ENCODE measurements at regions not wholly inside any gene's neighbourhood (a gene's known extent, or its start where the extent isn't known, plus 50 kb on each side); places are given as distances from the start of the nearest gene placed in this dataset.

GRCh38 chr6:87903323-87903722 is 144.3 kb upstream of the SPACA1 start:
- ATAC-seq, result no peak
- WGBS, 2 donors, result 74 to 76% methylated on average over 12 of the region's 12 CpGs
- intact Hi-C loops (cut with DNase I), result no loop called here

DNA sequence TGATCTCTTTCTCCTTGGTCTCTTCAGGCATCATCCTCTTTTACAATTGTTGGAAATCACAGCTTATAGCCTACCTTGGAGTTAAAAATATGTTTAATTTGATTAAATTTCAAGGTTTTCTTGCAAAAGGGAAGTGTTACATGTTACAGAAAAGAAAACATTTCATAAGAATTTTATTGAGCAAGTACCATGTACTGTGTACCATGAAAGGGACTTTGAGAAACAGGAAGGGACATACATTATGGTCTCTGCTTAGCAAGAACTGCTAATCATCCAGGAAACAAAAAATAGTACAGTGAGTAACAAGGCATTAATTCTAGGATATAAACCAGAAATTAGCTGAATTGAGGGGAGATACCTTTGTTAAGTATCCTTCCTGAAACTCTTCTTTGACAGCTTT is 145.3 kb upstream of the SPACA1 start:
- no peak overlapping the region for H3K4me3 ChIP-seq
- no peaks in the 10 kb centered on the region for H3K4me1 ChIP-seq
- no peak overlapping the region for H3K27ac ChIP-seq
- TF ChIP-seq CTCF (IDR thresholded peaks at IDR 0.05), result no peak
- no peak for TF ChIP-seq POLR2A (IDR thresholded peaks at IDR 0.05)
- DNase-seq (no peak), ATAC-seq (no peak)
- no peaks in the 10 kb centered on the region for H3K27me3 ChIP-seq
- H3K36me3 ChIP-seq (replicated peaks in 1 of 2; ENCODE audit: insufficient read depth in 1 of 2, low read depth in 2 of 2), result no peaks in the 10 kb centered on the region
- intact Hi-C loops (cut with DNase I), result no loop called here
- no peaks in the 10 kb centered on the region for H3K9me3 ChIP-seq

More at GRCh38 chr6:87903323-87903722, 144.3 kb upstream of the SPACA1 start:
- H3K27ac ChIP-seq, result no peak overlapping the region
- no peaks in the 10 kb centered on the region for H3K9me3 ChIP-seq
- H3K4me3 ChIP-seq, result no peak overlapping the region
- no peaks in the 10 kb centered on the region for H3K36me3 ChIP-seq (replicated peaks in 1 of 2; ENCODE audit: insufficient read depth in 1 of 2, low read depth in 2 of 2)
- no peak for DNase-seq
- no peak for TF ChIP-seq CTCF (IDR thresholded peaks at IDR 0.05)
- TF ChIP-seq POLR2A (IDR thresholded peaks at IDR 0.05), result no peak
- no peaks in the 10 kb centered on the region for H3K27me3 ChIP-seq
- H3K4me1 ChIP-seq, result no peaks in the 10 kb centered on the region

- intact Hi-C loops (cut with DNase I), result no loop called here
- no peaks in the 10 kb centered on the region for H3K27me3 ChIP-seq
- DNase-seq (no peak), ATAC-seq (no peak)
- WGBS, 2 donors, result 25 to 38% methylated on average over 1 of the region's 1 CpG
- no peak overlapping the region for H3K27ac ChIP-seq
- no peaks in the 10 kb centered on the region for H3K9me3 ChIP-seq
- no peak overlapping the region for H3K4me3 ChIP-seq
- H3K36me3 ChIP-seq (replicated peaks in 1 of 2; ENCODE audit: insufficient read depth in 1 of 2, low read depth in 2 of 2), result no peaks in the 10 kb centered on the region
- TF ChIP-seq CTCF (IDR thresholded peaks at IDR 0.05) (no peak), POLR2A (IDR thresholded peaks at IDR 0.05) (no peak)
- no peaks in the 10 kb centered on the region for H3K4me1 ChIP-seq
These were observed 146.0 kb upstream of the SPACA1 start for GRCh38 chr6:87901613-87902012.

- Histone ChIP-seq H3K36me3 (replicated peaks in 1 of 2; ENCODE audit: insufficient read depth in 1 of 2, low read depth in 2 of 2) (no peaks in the 10 kb centered on the region), H3K27me3 (no peaks in the 10 kb centered on the region), H3K4me1 (no peaks in the 10 kb centered on the region), H3K9me3 (no peaks in the 10 kb centered on the region), H3K27ac (no peak overlapping the region), H3K4me3 (no peak overlapping the region)
- 70% methylated on average over 6 of the region's 6 CpGs for WGBS, 2 donors
- no peak for DNase-seq
- intact Hi-C loops (cut with DNase I), result no loop called here
- no peak for ATAC-seq
- no peak for TF ChIP-seq POLR2A (IDR thresholded peaks at IDR 0.05)
- TF ChIP-seq CTCF (IDR thresholded peaks at IDR 0.05), result no peak
These were observed 147.4 kb upstream of the SPACA1 start for GRCh38 chr6:87900160-87900698.

- ATAC-seq (no peak), DNase-seq (no peak)
- intact Hi-C loops (cut with DNase I), result no loop called here
- no peak for TF ChIP-seq POLR2A (IDR thresholded peaks at IDR 0.05)
- TF ChIP-seq CTCF (IDR thresholded peaks at IDR 0.05), result no peak
- Histone ChIP-seq H3K27me3 (no peaks in the 10 kb centered on the region), H3K4me3 (no peak overlapping the region), H3K9me3 (no peaks in the 10 kb centered on the region), H3K36me3 (replicated peaks in 1 of 2; ENCODE audit: insufficient read depth in 1 of 2, low read depth in 2 of 2) (no peaks in the 10 kb centered on the region), H3K27ac (no peak overlapping the region), H3K4me1 (no peaks in the 10 kb centered on the region)
- WGBS, 2 donors, result 62 to 86% methylated on average over 5 of the region's 5 CpGs
These were observed 148.0 kb upstream of the SPACA1 start for GRCh38 chr6:87899499-87900147.

All from body of pancreas (tissue), 4 donors.